GM20000 (cell line): ENCODE measurements at regions not wholly inside any gene's neighbourhood (a gene's known extent, or its start where the extent isn't known, plus 50 kb on each side); places are given as distances from the start of the nearest gene placed in this dataset.

ENCODE experiments used
- DNase-seq: peaks from one replicate; pipeline ENCODE4 v3.0.0; 2012; ENCODE audit warnings: low spot score
- CTCF ChIP-seq: IDR thresholded peaks from 2 replicates; pipeline ENCODE4 v1.5.1; 2012; ENCODE audit warnings: mild to moderate bottlenecking, control low read depth; ENCODE audit errors: extremely low read depth, missing control alignments

DNA sequence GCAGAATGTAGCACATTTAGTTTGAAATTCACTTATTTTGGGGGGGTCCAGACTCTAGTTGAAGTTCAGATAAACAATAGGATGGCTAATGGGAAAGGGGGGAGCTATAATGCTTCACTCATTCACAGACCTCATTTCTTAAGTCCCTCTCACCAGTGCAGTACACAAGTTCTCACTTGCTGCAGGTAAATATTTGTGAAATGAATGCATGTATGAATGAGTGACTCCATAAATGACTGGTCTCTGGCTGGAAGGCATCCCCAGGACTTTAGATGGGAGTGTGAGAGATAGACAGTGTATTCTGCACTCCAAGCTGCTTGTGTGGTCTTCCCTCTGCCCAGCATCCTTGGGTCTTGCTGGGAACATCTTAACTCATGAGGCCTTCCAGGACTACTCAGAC lies 169.2 kb downstream of the ZIC5 start:
- no peak for DNase-seq
- TF ChIP-seq CTCF = no peak

GRCh38 chr13:99800951-99801350 lies 170.6 kb downstream of the ZIC5 start:
- DNase-seq = no peak
- TF ChIP-seq CTCF = no peak

DNA sequence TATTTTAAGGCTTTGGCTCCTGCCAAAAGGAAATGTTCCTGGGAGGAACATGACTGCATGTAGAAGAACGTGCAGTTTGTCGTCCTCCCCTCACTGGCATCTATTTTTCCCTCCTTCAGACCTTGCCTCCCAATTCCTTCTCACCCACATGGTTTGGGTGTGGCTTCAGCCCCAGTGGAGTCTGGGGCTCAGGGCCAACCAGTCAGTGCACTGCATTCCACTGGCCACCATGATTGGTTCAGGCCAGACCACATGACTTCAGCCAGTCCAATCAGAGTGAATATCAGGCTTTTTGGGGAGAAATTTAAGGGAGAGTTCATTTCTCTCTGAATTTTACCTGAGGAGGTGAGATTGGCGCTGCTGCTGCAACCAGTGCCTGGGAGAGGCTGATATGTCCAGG lies 171.6 kb downstream of the ZIC5 start:
- TF ChIP-seq CTCF = no peak
- DNase-seq = no peak

DNA sequence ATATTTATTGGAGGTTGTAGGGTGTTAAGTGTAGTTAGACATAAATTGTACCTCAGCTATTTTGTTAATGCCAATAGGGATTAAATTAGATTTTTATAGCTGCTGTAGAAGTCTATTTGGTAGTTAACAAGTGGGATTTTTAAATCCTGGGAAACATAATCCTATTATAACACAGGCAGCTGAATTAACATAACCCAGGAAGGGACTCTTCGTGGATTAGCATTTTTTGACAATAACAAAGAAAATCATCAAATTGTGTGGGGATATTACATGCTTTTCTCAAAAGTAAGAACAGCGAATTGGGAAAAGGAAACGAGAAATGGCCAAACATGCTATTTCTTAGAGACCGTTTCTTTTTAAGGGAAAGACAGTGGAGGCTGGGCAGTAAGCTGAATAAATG lies 172.8 kb downstream of the ZIC5 start:
- TF ChIP-seq CTCF = no peak
- DNase-seq = no peak

GRCh38 chr13:99797691-99798090 lies 173.9 kb downstream of the ZIC5 start:
- TF ChIP-seq CTCF = no peak
- DNase-seq = no peak

GRCh38 chr13:99796175-99796819 lies 175.3 kb downstream of the ZIC5 start:
- TF ChIP-seq CTCF = no peak
- DNase-seq = peak; percentile 25

DNA sequence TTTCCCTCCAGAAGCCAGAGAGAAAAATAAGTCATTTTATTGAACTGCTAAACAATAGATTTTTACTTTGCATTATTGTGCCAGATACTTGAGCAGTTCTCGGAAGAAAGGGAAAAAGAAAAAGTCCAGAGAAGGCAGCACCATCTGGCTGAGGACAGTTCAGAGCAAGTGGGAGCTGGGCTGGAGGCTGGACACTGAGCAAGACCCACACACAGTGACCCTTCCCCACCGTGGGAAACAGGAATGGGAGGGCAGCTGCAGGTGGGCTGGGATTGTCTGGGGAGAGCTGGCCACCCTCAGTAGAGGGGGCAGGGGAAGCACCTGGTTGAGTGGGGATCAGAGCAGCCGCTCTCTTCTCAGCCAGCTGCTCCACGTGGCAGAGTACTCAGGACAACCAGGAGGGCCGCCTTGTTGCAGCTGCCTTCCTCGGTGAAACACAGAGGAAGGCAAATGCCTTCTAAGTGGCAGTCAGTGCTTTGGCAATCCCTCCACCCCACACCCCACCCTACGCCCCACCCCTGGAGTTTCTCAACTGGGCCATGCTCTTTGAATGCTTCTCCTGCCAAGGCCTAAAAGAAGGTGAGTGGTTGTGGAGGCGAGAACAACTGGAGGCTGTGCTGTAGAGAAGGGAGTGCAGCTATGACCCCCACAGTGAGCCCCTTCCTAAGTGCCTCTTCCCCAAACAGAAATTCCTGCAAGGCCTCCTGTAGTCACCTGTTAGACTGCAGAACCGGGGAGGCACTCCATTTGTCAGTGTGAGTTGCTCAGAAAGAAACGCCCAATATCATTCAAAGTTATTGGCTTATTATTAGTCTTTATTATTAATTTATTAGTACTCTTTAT lies 179.3 kb downstream of the ZIC5 start:
- DNase-seq = no peak
- TF ChIP-seq CTCF = no peak
